GM23338 (cell line): ENCODE measurements at regions not wholly inside any gene's neighbourhood (a gene's known extent, or its start where the extent isn't known, plus 50 kb on each side); places are given as distances from the start of the nearest gene placed in this dataset.

Experiments
- ATAC-seq: fragments of 200-7000 bp; cut with Tn5 transposase; 3 replicates; pipeline ENCODE4 v1.9.1; 2020
- DNase-seq: peaks from one replicate; pipeline ENCODE4 v3.0.0-alpha.2; 2015; ENCODE audit warnings: low spot score
- H2AFZ ChIP-seq: fragments of 200-600 bp; sonication (generic); 2 replicates; pipeline ENCODE4 v1.8.0; 2016; ENCODE audit warnings: antibody characterized with exemption, mild to moderate bottlenecking, moderate library complexity
- H3F3A ChIP-seq: fragments of 200-600 bp; sonication (generic); replicated peaks from 2 replicates; pipeline ENCODE4 v1.8.0; 2017; ENCODE audit warnings: antibody characterized with exemption, mixed run types, low read depth
- H3K27ac ChIP-seq: fragments of 200-600 bp; sonication (generic); 2 replicates; pipeline ENCODE4 v1.6.1; 2016; ENCODE audit warnings: low read depth
- H3K27me3 ChIP-seq: fragments of 200-600 bp; sonication (generic); 2 replicates; pipeline ENCODE4 v1.8.0; 2016; ENCODE audit warnings: mild to moderate bottlenecking, mixed run types, moderate library complexity; ENCODE audit not compliant: insufficient read depth
- H3K36me3 ChIP-seq: fragments of 200-600 bp; sonication (generic); 2 replicates; pipeline ENCODE4 v1.8.0; 2016; ENCODE audit warnings: mild to moderate bottlenecking; ENCODE audit not compliant: insufficient read depth
- H3K4me1 ChIP-seq: fragments of 200-600 bp; sonication (generic); 2 replicates; pipeline ENCODE4 v1.8.0; 2016; ENCODE audit warnings: mild to moderate bottlenecking, moderate library complexity; ENCODE audit not compliant: insufficient read depth
- H3K4me2 ChIP-seq: fragments of 200-600 bp; sonication (generic); 2 replicates; pipeline ENCODE4 v1.7.1; 2017; ENCODE audit warnings: mixed run types
- H3K4me3 ChIP-seq: fragments of 200-600 bp; sonication (generic); 2 replicates; pipeline ENCODE4 v1.6.1; 2016; ENCODE audit warnings: mixed run types
- H3K79me2 ChIP-seq: fragments of 200-600 bp; sonication (generic); replicated peaks from 2 replicates; pipeline ENCODE4 v1.8.0; 2017; ENCODE audit warnings: mild to moderate bottlenecking; ENCODE audit not compliant: insufficient read depth
- H3K9me2 ChIP-seq: fragments of 200-600 bp; sonication (generic); 2 replicates; pipeline ENCODE4 v1.8.0; 2017; ENCODE audit not compliant: insufficient read depth
- H4K20me1 ChIP-seq: fragments of 200-600 bp; sonication (generic); replicated peaks from 2 replicates; pipeline ENCODE4 v1.8.0; 2017; ENCODE audit warnings: mild to moderate bottlenecking; ENCODE audit not compliant: insufficient read depth
- H3K27ac Mint-ChIP-seq: 2 replicates; pipeline ENCODE4 v1.8.0; 2020; ENCODE audit warnings: inconsistent platforms, mild to moderate bottlenecking, moderate library complexity, mixed read lengths
- H3K27me3 Mint-ChIP-seq: 3 replicates; pipeline ENCODE4 v1.8.0; 2022; ENCODE audit warnings: low read depth, mild to moderate bottlenecking, moderate library complexity, mixed read lengths, inconsistent platforms; ENCODE audit not compliant: insufficient read depth, poor library complexity
- H3K36me3 Mint-ChIP-seq: 3 replicates; pipeline ENCODE4 v1.8.0; 2021; ENCODE audit warnings: low read depth, mild to moderate bottlenecking, inconsistent platforms, moderate library complexity, mixed read lengths
- H3K4me1 Mint-ChIP-seq: 3 replicates; pipeline ENCODE4 v1.8.0; 2020; ENCODE audit warnings: mild to moderate bottlenecking, inconsistent platforms, mixed read lengths
- H3K4me3 Mint-ChIP-seq: 3 replicates; pipeline ENCODE4 v1.8.0; 2021; ENCODE audit warnings: moderate library complexity, mild to moderate bottlenecking, inconsistent platforms, mixed read lengths
- H3K9me3 Mint-ChIP-seq: 3 replicates; pipeline ENCODE4 v1.8.0; 2020; ENCODE audit warnings: moderate library complexity, mild to moderate bottlenecking, inconsistent platforms, mixed read lengths
- CREB1 ChIP-seq: fragments of 250-450 bp; sonication (Bioruptor Pico); IDR thresholded peaks from 2 replicates; pipeline ENCODE4 v1.5.0; 2020; ENCODE audit warnings: low read depth, mild to moderate bottlenecking, moderate library complexity
- ETS1 ChIP-seq: IDR thresholded peaks from 2 replicates; pipeline ENCODE4 v1.6.1; 2016; ENCODE audit warnings: antibody characterized with exemption
- EZH2 ChIP-seq: fragments of 200-600 bp; sonication (generic); IDR thresholded peaks from one replicate; pipeline ENCODE4 v1.8.0; 2017; ENCODE audit warnings: antibody characterized with exemption, mild to moderate bottlenecking, low read depth; ENCODE audit not compliant: unreplicated experiment
- EZH2phosphoT487 ChIP-seq: fragments of 200-600 bp; sonication (generic); IDR thresholded peaks from one replicate; pipeline ENCODE4 v1.8.1; 2018; ENCODE audit warnings: antibody characterized with exemption; ENCODE audit not compliant: unreplicated experiment
- JUNB ChIP-seq: IDR thresholded peaks from one replicate; pipeline ENCODE4 v1.6.1; 2016; ENCODE audit warnings: antibody characterized with exemption; ENCODE audit not compliant: unreplicated experiment
- NANOG ChIP-seq: IDR thresholded peaks from 2 replicates; pipeline ENCODE4 v1.6.1; 2016; ENCODE audit warnings: antibody characterized with exemption, borderline replicate concordance
- POLR2AphosphoS5 ChIP-seq: IDR thresholded peaks from 2 replicates; pipeline ENCODE4 v1.6.1; 2016; ENCODE audit warnings: antibody characterized with exemption, low read depth
- REST ChIP-seq: IDR thresholded peaks from one replicate; pipeline ENCODE4 v1.6.1; 2018; ENCODE audit warnings: antibody characterized with exemption; ENCODE audit not compliant: unreplicated experiment
- STAT1 ChIP-seq: IDR thresholded peaks from one replicate; pipeline ENCODE4 v1.6.1; 2016; ENCODE audit warnings: antibody characterized with exemption; ENCODE audit not compliant: unreplicated experiment
- ZNF114 ChIP-seq: fragments of 250-450 bp; sonication (Bioruptor Pico); IDR thresholded peaks from 2 replicates; pipeline ENCODE4 v1.5.0; 2020; ENCODE audit warnings: mild to moderate bottlenecking, moderate library complexity
- ZNF331 ChIP-seq: fragments of 250-450 bp; sonication (Bioruptor Pico); IDR thresholded peaks from 2 replicates; pipeline ENCODE4 v1.5.0; 2020; ENCODE audit warnings: low read depth, mild to moderate bottlenecking, moderate library complexity
- TF ChIP-seq, protein P1 (sequence below): fragments of 250-450 bp; sonication (Bioruptor Pico); IDR thresholded peaks from 2 replicates; pipeline ENCODE4 v1.5.0; 2020; ENCODE audit warnings: mild to moderate bottlenecking, moderate library complexity
- TF ChIP-seq, protein P2 (sequence below), 2 experiments: fragments of 200-600 bp in 1 of 2; sonication (generic) in 1 of 2; conservative IDR thresholded peaks; 2 replicates each; pipeline versions ENCODE4 v1.5.1 to v1.6.1; 2016 to 2017; ENCODE audit warnings: antibody characterized with exemption in 2 of 2, low read depth in 2 of 2, mild to moderate bottlenecking in 2 of 2, moderate library complexity in 1 of 2

DNA sequence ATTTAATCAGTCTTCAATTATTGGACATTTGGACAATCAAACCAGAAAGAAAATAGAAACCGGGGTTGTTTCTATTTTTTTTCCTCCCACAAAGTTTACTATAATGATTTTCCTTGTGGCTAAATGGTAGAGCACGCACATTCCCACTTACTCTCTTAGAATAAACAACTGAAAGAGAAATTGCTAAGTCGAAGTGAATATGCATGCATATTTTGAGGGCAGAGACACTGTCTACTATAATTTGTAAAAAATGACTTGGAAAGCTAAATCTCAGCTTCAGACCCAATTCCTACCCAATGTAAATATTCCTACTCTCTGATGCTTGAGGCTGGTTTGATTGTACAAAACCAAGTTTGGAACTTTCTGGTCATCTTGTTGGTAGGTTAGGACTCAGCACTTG is 66.7 kb upstream of the PAX6 start:
- no peak overlapping the region for H3K4me3 Mint-ChIP-seq
- H3K4me1 Mint-ChIP-seq = peaks cover 45% of the 10 kb centered on the region
- peaks cover 9% of the 10 kb centered on the region for H3K27me3 Mint-ChIP-seq
- Histone ChIP-seq H3K9me2 (peaks cover 3% of the 10 kb centered on the region; the same call in 1 of the 2 replicates), H3K4me2 (0 out of 2 replicates have a peak overlapping the region, but pooled peaks have one; percentile 42), H2AFZ (no peak overlapping the region), H3K27me3 (no peaks in the 10 kb centered on the region), H3K4me1 (peaks cover 31% of the 10 kb centered on the region), H4K20me1 (no peaks in the 10 kb centered on the region), H3K79me2 (no peaks in the 10 kb centered on the region), H3K4me3 (no peak overlapping the region), H3K27ac (no peak overlapping the region), H3F3A (no peaks in the 10 kb centered on the region), H3K36me3 (no peaks in the 10 kb centered on the region)
- H3K36me3 Mint-ChIP-seq = no peaks in the 10 kb centered on the region
- TF ChIP-seq STAT1 (no peak), EZH2 (no peak), REST (no peak), JUNB (no peak), ZNF331 (CRISPR knock-in tag) (no peak), NANOG (no peak), EZH2phosphoT487 (no peak), ETS1 (no peak), CREB1 (CRISPR knock-in tag) (no peak), POLR2AphosphoS5 (no peak), ZNF114 (no peak)
- TF ChIP-seq, protein P1, sequence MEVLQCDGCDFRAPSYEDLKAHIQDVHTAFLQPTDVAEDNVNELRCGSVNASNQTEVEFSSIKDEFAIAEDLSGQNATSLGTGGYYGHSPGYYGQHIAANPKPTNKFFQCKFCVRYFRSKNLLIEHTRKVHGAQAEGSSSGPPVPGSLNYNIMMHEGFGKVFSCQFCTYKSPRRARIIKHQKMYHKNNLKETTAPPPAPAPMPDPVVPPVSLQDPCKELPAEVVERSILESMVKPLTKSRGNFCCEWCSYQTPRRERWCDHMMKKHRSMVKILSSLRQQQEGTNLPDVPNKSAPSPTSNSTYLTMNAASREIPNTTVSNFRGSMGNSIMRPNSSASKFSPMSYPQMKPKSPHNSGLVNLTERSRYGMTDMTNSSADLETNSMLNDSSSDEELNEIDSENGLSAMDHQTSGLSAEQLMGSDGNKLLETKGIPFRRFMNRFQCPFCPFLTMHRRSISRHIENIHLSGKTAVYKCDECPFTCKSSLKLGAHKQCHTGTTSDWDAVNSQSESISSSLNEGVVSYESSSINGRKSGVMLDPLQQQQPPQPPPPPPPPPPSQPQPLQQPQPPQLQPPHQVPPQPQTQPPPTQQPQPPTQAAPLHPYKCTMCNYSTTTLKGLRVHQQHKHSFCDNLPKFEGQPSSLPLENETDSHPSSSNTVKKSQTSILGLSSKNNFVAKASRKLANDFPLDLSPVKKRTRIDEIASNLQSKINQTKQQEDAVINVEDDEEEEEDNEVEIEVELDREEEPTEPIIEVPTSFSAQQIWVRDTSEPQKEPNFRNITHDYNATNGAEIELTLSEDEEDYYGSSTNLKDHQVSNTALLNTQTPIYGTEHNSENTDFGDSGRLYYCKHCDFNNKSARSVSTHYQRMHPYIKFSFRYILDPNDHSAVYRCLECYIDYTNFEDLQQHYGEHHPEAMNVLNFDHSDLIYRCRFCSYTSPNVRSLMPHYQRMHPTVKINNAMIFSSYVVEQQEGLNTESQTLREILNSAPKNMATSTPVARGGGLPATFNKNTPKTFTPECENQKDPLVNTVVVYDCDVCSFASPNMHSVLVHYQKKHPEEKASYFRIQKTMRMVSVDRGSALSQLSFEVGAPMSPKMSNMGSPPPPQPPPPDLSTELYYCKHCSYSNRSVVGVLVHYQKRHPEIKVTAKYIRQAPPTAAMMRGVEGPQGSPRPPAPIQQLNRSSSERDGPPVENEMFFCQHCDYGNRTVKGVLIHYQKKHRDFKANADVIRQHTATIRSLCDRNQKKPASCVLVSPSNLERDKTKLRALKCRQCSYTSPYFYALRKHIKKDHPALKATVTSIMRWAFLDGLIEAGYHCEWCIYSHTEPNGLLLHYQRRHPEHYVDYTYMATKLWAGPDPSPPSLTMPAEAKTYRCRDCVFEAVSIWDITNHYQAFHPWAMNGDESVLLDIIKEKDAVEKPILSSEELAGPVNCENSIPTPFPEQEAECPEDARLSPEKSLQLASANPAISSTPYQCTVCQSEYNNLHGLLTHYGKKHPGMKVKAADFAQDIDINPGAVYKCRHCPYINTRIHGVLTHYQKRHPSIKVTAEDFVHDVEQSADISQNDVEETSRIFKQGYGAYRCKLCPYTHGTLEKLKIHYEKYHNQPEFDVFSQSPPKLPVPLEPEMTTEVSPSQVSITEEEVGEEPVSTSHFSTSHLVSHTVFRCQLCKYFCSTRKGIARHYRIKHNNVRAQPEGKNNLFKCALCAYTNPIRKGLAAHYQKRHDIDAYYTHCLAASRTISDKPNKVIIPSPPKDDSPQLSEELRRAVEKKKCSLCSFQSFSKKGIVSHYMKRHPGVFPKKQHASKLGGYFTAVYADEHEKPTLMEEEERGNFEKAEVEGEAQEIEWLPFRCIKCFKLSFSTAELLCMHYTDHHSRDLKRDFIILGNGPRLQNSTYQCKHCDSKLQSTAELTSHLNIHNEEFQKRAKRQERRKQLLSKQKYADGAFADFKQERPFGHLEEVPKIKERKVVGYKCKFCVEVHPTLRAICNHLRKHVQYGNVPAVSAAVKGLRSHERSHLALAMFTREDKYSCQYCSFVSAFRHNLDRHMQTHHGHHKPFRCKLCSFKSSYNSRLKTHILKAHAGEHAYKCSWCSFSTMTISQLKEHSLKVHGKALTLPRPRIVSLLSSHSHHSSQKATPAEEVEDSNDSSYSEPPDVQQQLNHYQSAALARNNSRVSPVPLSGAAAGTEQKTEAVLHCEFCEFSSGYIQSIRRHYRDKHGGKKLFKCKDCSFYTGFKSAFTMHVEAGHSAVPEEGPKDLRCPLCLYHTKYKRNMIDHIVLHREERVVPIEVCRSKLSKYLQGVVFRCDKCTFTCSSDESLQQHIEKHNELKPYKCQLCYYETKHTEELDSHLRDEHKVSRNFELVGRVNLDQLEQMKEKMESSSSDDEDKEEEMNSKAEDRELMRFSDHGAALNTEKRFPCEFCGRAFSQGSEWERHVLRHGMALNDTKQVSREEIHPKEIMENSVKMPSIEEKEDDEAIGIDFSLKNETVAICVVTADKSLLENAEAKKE (CRISPR knock-in tag) = no peak
- TF ChIP-seq, protein P2, sequence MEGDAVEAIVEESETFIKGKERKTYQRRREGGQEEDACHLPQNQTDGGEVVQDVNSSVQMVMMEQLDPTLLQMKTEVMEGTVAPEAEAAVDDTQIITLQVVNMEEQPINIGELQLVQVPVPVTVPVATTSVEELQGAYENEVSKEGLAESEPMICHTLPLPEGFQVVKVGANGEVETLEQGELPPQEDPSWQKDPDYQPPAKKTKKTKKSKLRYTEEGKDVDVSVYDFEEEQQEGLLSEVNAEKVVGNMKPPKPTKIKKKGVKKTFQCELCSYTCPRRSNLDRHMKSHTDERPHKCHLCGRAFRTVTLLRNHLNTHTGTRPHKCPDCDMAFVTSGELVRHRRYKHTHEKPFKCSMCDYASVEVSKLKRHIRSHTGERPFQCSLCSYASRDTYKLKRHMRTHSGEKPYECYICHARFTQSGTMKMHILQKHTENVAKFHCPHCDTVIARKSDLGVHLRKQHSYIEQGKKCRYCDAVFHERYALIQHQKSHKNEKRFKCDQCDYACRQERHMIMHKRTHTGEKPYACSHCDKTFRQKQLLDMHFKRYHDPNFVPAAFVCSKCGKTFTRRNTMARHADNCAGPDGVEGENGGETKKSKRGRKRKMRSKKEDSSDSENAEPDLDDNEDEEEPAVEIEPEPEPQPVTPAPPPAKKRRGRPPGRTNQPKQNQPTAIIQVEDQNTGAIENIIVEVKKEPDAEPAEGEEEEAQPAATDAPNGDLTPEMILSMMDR (conservative IDR thresholded peaks at IDR 0.05; ENCODE audit: low read depth in 2 of 2) = no peak
- DNase-seq (no peak), ATAC-seq (no peak)
- H3K27ac Mint-ChIP-seq = no peak overlapping the region
- H3K9me3 Mint-ChIP-seq = no peaks in the 10 kb centered on the region
